Testis (tissue), 2 donors: ENCODE measurements at regions not wholly inside any gene's neighbourhood (a gene's known extent, or its start where the extent isn't known, plus 50 kb on each side); places are given as distances from the start of the nearest gene placed in this dataset.

Source experiments
- POLR2A ChIP-seq: fragments of 450-650 bp; IDR thresholded peaks from one replicate; pipeline ENCODE4 v1.6.1; 2017; ENCODE audit warnings: antibody characterized with exemption, mild to moderate bottlenecking, moderate library complexity
- TF ChIP-seq, protein P1 (sequence below), 3 experiments: fragments of 450-650 bp in 2 of 3; fragments of 200-600 bp in 1 of 3; sonication (generic) in 1 of 3; IDR thresholded peaks; one replicate each; pipeline ENCODE4 v1.5.1; 2016 to 2019; ENCODE audit warnings: antibody characterized with exemption in 3 of 3, mild to moderate bottlenecking in 2 of 3, moderate library complexity in 1 of 3

DNA sequence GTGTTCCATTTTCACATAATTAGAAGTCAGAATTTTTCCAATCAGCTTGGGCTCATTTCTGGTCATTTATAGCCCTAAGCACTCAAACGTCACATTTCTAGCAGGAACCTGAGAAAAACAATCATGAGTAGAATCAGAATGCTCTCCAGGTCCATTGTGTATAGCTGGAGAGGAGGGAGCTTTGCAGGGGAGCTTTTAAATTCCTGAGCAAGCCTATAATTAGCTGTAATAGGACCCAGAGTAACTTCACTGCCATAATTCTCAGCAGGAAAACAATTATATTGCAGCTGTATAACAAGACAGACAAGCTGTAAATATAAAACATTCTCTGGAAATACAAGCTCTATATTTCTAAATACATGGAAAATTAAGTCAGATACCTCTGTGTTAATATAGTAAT, 637.6 kb upstream of the SGCD start:
- TF ChIP-seq, protein P1, sequence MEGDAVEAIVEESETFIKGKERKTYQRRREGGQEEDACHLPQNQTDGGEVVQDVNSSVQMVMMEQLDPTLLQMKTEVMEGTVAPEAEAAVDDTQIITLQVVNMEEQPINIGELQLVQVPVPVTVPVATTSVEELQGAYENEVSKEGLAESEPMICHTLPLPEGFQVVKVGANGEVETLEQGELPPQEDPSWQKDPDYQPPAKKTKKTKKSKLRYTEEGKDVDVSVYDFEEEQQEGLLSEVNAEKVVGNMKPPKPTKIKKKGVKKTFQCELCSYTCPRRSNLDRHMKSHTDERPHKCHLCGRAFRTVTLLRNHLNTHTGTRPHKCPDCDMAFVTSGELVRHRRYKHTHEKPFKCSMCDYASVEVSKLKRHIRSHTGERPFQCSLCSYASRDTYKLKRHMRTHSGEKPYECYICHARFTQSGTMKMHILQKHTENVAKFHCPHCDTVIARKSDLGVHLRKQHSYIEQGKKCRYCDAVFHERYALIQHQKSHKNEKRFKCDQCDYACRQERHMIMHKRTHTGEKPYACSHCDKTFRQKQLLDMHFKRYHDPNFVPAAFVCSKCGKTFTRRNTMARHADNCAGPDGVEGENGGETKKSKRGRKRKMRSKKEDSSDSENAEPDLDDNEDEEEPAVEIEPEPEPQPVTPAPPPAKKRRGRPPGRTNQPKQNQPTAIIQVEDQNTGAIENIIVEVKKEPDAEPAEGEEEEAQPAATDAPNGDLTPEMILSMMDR (IDR thresholded peaks at IDR 0.05), result no peak
- TF ChIP-seq POLR2A, result no peak
